ENCODE measurements at regions not wholly inside any gene's neighbourhood (a gene's known extent, or its start where the extent isn't known, plus 50 kb on each side); places are given as distances from the start of the nearest gene placed in this dataset.

DNA sequence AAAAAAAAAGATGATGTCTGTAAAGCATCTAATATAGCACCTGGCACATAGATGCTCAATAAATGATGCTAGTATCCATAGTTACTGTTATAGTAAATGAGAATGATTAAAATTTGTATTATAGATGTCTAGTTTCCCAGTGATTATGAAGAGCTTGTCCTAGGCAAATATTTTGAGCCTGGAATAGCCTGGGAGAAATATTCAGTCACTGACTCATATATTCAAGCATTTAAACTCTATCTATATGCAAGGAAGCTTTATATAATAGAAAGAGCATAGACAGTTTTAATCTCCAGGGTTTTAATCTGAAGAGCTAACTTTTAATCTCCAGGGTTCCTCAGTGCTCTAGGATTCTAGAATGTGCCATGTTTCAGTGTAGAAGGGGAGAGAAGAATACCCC lies 91.5 kb upstream of the VASH1 start:
- DNase-seq = no peak

DNA sequence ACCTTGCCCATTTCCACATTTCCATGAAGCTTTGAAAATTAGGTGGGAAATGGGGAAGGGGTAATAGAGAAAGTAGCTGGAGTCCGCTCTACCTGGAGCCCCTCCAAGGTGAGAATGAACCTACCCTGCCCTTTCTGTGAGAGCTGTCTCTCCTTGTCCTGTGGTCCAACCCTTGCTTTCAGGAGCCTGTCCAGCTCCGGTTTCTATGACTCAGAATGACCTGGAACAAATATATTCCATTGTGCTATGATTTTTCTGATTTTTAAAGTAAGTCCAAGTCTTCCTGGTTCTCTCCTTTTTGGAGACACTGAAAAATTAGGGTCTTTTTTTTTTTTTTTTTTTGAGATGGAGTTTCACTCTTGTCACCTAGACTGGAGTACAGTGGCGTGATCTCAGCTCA lies 89.1 kb upstream of the VASH1 start:
- no peak for DNase-seq

- DNase-seq = no peak
Measured at GRCh38 chr14:76673261-76673660, 88.0 kb upstream of the VASH1 start.

- no peak for DNase-seq
Measured at GRCh38 chr14:76675046-76675445, 86.2 kb upstream of the VASH1 start.

- DNase-seq = no peak
Measured at GRCh38 chr14:76676539-76676938, 84.7 kb upstream of the VASH1 start.

DNA sequence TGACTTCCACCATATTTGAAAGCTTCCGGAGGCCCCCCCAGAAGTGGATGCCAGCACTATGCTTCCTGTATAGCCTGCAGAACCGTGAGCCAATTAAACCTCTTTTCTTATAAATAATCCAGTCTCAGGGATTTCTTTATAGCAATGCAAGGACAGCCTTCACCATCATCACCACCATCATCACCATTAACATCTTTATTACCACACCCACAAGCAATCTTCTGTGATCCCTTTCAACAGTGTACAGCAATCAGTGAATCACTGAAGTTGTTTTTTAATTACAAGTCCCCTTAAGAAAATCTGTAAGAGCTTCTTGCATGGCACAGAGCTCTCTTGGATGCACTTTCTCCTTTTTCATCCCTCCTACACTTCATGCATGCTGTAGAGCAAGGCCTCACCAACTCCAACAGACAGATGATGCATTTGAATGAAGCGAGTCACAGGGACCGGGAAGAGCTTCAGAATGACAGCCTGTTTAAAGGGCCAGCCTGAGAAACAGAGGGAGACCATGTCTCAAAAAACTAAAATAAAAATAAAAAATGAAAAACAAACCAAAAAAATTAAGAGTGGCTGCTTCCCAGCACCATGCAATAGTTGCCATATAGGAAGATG lies 83.6 kb upstream of the VASH1 start:
- DNase-seq = no peak

DNA sequence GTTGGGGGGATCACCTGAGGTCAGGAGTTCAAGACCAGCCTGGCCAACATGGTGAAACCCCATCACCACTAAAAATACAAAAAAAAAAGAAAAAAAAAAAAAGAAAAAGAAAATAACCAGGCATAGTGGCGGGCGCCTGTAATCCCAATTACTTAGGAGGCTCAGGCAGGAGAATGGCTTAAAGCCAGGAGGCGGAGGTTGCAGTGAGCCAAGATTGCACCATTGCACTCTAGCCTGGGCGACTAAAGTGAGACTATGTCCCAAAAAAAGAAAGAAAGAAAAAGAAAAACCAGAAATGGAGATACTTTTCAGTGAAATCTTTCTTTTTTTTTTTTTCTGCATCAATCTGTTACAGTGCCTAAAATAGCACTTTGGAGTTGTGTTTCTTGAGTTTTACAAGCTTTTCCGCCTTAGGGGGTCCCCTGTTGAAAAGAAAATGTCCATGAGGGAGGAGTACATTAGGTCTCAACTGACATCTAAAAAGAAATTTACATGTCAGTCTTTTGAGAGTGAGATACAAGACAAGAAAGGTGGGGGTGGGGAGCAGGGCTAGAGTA lies 82.9 kb upstream of the VASH1 start:
- DNase-seq = no peak

GRCh38 chr14:76682367-76682766 lies 78.9 kb upstream of the VASH1 start:
- DNase-seq = no peak

GRCh38 chr14:76686646-76687045 lies 74.6 kb upstream of the VASH1 start:
- no peak for DNase-seq

DNA sequence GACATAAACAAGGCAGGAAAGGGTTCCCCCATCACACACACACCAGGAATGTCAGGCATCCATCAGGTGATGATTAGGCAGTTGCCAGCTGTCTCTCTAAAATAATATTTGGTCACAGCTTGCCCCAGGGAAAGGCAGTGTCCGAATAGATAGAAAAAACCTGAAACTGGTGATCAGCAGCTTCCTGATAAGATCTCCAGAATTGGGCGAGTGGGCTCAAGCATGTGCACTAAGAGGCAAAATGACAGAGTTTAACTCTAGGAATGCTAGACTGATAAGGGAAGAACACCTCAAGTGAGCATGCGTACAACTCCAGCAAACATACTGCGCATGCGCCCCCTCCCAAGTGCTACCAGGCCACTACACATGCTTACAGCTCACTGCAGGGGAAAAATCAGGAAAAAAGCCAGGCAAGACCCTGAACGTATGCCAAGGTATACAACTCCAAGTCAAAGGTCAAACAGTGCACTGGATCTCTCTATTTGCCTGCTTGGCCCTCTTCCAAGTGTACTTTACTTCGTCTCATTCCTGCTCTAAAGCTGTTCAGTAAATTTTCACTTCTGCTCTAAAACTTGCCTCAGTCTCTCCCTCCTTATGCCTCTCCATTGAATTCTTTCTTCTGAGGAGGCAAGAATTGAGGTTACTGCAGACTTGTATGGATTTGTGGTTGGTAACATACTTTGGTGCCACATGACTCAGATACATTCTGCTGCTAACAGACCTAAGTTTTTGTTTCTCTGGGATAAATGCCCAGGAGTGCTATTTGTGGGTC lies 73.5 kb upstream of the VASH1 start:
- no peak for DNase-seq

DNA sequence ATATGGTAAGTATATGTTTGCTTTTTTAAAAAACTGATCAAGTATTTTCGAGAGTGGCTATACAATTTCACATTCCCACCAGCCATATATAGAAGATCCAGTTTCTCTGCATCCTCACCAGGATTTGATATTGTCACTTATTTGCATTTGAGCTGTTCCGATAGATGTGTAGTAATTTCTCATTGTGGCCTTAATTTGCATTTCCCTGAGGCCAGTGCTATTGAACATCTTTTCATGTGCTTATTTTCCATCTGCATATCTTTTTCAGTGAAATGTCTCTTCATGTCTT lies 72.9 kb upstream of the VASH1 start:
- no peak for DNase-seq

- no peak for DNase-seq
Measured at GRCh38 chr14:76690502-76691105, 70.7 kb upstream of the VASH1 start.

DNA sequence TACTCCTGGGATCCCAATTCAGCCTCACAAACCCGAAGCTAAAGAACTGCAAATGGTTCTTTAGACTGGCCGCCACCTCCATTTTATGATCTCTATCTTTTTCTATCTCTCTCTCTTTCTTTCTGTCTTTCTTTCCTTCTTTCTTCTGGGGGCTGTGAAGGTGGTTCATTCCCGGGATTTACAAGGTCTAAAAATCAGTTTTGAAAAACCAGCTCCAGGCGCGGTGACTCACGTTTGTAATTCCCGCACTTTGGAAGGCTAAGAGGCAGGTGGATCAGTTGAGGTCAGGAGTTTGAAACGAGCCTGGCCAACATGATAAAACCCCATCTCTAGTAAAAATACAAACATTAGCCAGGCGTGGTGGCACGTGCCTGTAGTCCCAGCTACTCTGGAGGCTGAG lies 67.2 kb upstream of the VASH1 start:
- DNase-seq = no peak

DNA sequence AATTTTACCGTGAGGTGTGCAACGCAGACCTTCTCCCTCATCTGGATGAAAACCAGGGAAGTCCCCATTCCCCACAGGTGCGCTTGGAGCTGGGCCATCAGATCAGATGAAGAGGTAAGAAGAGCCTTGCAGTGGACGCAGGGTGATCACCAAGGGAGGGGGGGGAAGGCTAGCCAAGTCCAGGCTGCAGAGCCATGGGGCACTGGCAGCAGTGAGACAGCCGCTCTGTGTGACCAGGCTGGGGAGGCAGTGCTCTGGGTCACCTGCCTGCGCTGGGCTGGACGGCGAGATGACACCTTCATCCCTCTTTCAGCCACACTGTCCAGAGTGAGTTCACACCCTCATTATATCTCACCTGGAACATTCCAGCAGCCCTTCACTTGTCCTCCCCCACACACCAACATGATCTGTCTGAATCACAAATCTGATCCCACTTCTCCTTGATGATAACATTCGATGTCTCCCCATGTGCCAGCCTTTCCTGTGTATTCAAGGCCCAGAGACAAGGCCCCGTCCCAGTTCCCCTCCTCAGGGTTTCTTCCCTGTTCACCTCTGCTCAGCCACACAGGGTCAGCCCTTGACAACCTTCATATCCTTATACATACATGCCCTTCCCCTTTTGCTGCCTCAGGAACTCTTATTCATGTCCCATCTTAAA lies 65.9 kb upstream of the VASH1 start:
- no peak for DNase-seq

DNA sequence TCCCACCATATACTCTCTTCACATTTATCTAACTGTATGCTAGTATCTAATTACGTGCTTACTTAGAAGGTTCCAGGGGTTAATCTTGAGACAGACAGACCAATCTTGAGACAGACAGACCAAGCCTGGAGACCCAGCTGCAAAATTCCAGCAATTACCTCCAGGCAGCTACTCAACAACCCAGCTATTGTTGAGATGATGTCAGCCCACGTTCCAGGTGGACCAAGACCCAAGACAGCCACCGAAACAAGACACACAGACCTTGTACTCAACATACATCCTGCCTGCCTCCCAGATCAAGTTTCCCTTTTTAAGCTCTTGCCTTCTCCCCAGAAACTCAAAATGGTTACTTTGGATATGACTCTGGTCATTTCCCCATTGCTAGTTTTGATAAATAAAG lies 64.9 kb upstream of the VASH1 start:
- DNase-seq = no peak

GRCh38 chr14:76696791-76697190 lies 64.5 kb upstream of the VASH1 start:
- no peak for DNase-seq

DNA sequence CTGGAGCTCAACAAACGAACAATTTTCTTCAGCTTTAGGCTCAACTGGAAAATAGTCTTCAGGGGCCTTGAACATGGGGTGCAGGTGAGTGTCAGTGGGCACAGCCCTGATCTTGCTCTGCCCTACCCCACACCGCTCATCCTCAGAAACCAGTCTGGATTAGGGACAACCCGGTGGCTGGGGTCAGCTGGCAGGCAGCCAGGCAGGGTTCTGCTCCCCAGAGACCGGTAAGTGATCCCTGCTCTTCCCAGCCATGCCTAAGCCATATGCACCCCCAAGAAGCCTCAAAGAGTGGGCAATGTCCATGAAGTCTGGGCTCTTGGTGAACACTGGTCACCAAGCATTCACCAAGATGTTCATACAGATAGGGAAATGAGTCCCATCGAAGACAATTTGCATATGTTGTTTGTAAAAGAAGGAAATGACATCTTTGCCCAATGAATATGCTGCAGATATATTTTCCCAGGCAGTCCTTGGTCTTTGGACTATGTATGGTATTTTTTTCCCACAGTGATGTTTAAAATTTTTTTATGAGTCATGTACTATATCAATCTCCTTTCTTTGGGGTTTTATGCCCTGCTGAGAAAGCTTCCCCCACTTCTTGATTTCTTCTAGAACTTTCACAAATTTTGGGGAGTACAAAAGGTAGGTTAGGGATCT lies 63.9 kb upstream of the VASH1 start:
- no peak for DNase-seq

GRCh38 chr14:76698191-76698590 lies 63.1 kb upstream of the VASH1 start:
- DNase-seq = no peak

GRCh38 chr14:76698631-76699030 lies 62.6 kb upstream of the VASH1 start:
- no peak for DNase-seq

DNA sequence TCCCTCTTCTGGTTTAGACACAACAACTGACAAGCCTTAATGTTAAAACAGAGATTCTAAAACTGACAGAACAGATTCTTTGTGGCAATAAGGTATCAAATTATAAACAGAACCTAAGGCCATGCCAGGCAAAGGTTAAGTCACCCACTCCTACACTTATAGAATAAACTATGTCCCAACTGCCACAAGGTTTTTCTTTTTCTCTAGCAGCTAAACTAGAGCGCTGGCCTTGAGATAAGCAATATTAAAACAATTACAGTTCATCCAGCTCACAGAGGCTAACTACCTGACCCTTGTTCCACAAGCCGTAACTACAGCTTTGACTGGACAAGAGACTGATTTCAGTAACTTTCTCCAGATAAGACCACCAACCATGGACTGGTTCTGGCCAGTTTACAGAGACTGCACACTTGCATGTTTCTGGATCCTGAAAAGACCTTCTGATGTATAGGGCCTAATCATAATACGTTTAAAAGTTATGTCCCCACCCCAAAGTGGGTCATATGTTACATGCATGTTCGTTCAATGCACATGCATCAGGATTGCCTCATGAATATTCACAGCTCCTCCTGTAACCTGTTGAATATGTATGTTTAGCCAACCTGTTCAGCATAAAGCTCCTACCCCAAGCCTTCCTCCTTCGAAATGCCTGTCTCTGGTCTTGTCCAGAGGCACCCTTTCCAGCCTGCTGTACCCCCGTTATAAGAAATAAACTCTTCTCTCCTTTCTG lies 61.9 kb upstream of the VASH1 start:
- DNase-seq = no peak

DNA sequence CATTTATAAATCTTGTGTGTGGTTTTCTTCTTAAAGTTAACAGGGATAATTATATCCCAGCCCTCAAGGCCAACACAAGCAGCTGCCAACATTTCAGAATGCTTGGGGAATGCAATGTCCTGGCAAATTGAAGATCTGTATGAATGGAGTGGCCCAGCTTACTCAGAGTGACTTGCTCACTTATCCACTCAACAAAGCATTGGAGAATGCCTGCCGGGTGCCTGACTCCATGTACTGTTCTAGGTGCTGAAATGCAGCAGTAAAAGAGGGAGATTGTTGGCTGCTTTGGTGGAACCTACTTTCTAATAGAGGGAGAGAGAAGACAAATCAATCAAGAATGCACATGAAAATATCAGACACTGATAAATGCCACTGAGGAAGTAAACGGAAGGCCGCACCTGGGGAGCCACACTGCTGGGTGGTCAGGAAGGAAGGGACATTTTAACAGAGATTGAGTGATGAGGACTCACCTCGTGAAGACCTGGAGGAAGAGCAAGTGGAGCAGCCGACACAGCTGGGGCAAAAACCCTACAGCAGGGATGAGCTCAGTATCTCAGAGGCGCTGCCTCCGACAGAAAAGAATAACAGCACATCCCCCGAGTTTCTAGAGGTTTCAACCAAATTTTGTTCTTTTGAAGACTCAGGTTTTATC lies 61.2 kb upstream of the VASH1 start:
- DNase-seq = no peak

DNA sequence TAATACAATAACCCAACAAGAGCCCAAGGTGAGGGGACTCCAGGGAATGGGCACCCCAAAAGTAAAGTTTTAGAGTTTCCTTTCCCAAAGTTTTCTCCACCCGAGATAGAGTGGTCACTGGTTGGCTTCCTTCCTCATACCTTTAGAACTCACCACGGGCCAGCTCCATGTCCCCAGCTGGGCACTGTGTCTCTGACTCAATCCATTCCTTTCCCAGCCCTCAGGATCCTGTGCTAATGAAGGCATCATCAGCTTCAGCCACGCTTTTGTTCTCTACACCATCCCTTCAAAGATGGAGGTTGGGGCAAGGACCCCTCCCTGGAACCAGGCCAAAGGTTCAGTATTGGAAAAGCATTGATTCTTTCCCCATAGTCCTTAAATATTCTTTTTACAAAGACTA lies 59.8 kb upstream of the VASH1 start:
- DNase-seq = no peak
